GM12878 (cell line): ENCODE measurements at regions not wholly inside any gene's neighbourhood (a gene's known extent, or its start where the extent isn't known, plus 50 kb on each side); places are given as distances from the start of the nearest gene placed in this dataset.

Experiments used
- ATAC-seq: fragments of 200-7000 bp; cut with Tn5 transposase; 3 replicates; pipeline ENCODE4 v1.9.1; 2020; ENCODE audit warnings: mild to moderate bottlenecking, moderate library complexity
- BruUV-seq: library from RNA; stranded (reverse); fragments of 400-500 nt; replicated peaks from 2 replicates; lab custom pipeline; 2021; lab: Mats Ljungman, UMichigan
- CTCF ChIA-PET: fragments of 300-600 bp; sonication (Branson Sonifier 250); formaldehyde crosslinking; extraction: SDS; loops from one replicate; lab custom pipeline; 2021; ENCODE audit warnings: inconsistent platforms; lab: Yijun Ruan, JAX
- POLR2A ChIA-PET: fragments of 350-600 bp; formaldehyde crosslinking; extraction: SDS; loops from one replicate; lab custom pipeline; 2021; ENCODE audit warnings: inconsistent platforms; lab: Charles Lee
- RAD21 ChIA-PET: fragments of 300-600 bp; sonication (Branson Sonifier 250); formaldehyde crosslinking; loops from one replicate; lab custom pipeline; 2023; ENCODE audit warnings: antibody characterized with exemption; ENCODE audit not compliant: unreplicated experiment; lab: Charles Lee
- SMC1A ChIA-PET: fragments of 300-600 bp; sonication (Branson Sonifier 250); formaldehyde crosslinking; loops from one replicate; lab custom pipeline; 2023; ENCODE audit not compliant: unreplicated experiment, uncharacterized antibody; lab: Charles Lee
- DNase-seq: peaks from one replicate; pipeline ENCODE4 v3.0.0-alpha.2; 2011; ENCODE audit warnings: low read depth, low spot score
- FAIRE-seq: peaks from 3 replicates; lab custom pipeline; 2011; peaks lifted over from hg19 to GRCh38; lab: Jason Lieb, UNC
- H2AFZ ChIP-seq: 2 replicates; pipeline ENCODE4 v1.6.0; 2011; ENCODE audit warnings: low read depth, low read length, control low read depth; ENCODE audit not compliant: control insufficient read depth
- H3K27ac ChIP-seq: 2 replicates; pipeline ENCODE4 v1.5.1; 2011; ENCODE audit warnings: control low read depth; ENCODE audit not compliant: control insufficient read depth, insufficient read depth
- H3K27me3 ChIP-seq, 2 experiments: replicated peaks in 1 of 2; 2 replicates each; pipeline versions ENCODE4 v1.6.0 to v1.6.1; 2011; ENCODE audit warnings: low read length in 1 of 2; ENCODE audit not compliant: control insufficient read depth in 2 of 2, insufficient read depth in 2 of 2
- H3K36me3 ChIP-seq, 2 experiments: 2 replicates each; pipeline ENCODE4 v1.5.1; 2011; ENCODE audit warnings: low read length in 1 of 2; ENCODE audit not compliant: control insufficient read depth in 2 of 2, insufficient read depth in 2 of 2
- H3K4me1 ChIP-seq: 2 replicates; pipeline ENCODE4 v1.6.1; 2011; ENCODE audit warnings: mild to moderate bottlenecking, low read length, moderate library complexity, mixed read lengths; ENCODE audit not compliant: control insufficient read depth, insufficient read depth
- H3K4me2 ChIP-seq: 2 replicates; pipeline ENCODE4 v1.6.0; 2011; ENCODE audit warnings: control low read depth; ENCODE audit not compliant: control insufficient read depth, insufficient read depth
- H3K4me3 ChIP-seq: fragments of 200-600 bp; sonication (generic); 2 replicates; pipeline ENCODE4 v1.5.1; 2016
- H3K79me2 ChIP-seq: 2 replicates; pipeline ENCODE4 v1.6.0; 2011; ENCODE audit warnings: low read length; ENCODE audit not compliant: control insufficient read depth, insufficient read depth
- H3K9ac ChIP-seq: 2 replicates; pipeline ENCODE4 v1.8.0; 2011; ENCODE audit warnings: low read length, control low read depth, mixed read lengths; ENCODE audit not compliant: control insufficient read depth, insufficient read depth
- H3K9me3 ChIP-seq: replicated peaks from 3 replicates; pipeline ENCODE4 v1.5.1; 2011; ENCODE audit warnings: mild to moderate bottlenecking, low read length; ENCODE audit not compliant: control insufficient read depth, insufficient read depth
- H4K20me1 ChIP-seq: 2 replicates; pipeline ENCODE4 v1.6.0; 2011; ENCODE audit not compliant: control insufficient read depth, insufficient read depth
- BMI1 ChIP-seq: fragments of 450-650 bp; IDR thresholded peaks from 2 replicates; pipeline ENCODE4 v1.6.1; 2016; ENCODE audit warnings: mild to moderate bottlenecking, moderate library complexity, borderline replicate concordance
- FOXM1 ChIP-seq: IDR thresholded peaks from 2 replicates; pipeline ENCODE4 v1.6.1; 2012; ENCODE audit warnings: low read depth, mild to moderate bottlenecking, inconsistent platforms, low read length, moderate library complexity
- HCFC1 ChIP-seq: fragments of 150-350 bp; IDR thresholded peaks from 2 replicates; pipeline ENCODE4 v1.6.1; 2014; ENCODE audit warnings: low read length
- KDM1A ChIP-seq: fragments of 200-600 bp; sonication (generic); IDR thresholded peaks from 2 replicates; pipeline ENCODE4 v1.6.1; 2016; ENCODE audit warnings: borderline replicate concordance
- MTA3 ChIP-seq: IDR thresholded peaks from 2 replicates; pipeline ENCODE4 v1.6.1; 2012; ENCODE audit warnings: low read length, inconsistent platforms, borderline replicate concordance
- MYB ChIP-seq: fragments of 150-350 bp; IDR thresholded peaks from 2 replicates; pipeline ENCODE4 v1.6.1; 2014; ENCODE audit warnings: mild to moderate bottlenecking, low read depth, low read length, borderline replicate concordance
- NFXL1 ChIP-seq: fragments of 450-650 bp; IDR thresholded peaks from 2 replicates; pipeline ENCODE4 v1.6.1; 2017; ENCODE audit warnings: antibody characterized with exemption, mild to moderate bottlenecking, borderline replicate concordance
- POLR2A ChIP-seq: IDR thresholded peaks from 2 replicates; pipeline ENCODE4 v1.6.1; 2011; ENCODE audit warnings: low read depth, mild to moderate bottlenecking, low read length
- SIX5 ChIP-seq: IDR thresholded peaks from 2 replicates; pipeline ENCODE4 v1.6.1; 2011; ENCODE audit warnings: mild to moderate bottlenecking, low read depth, low read length, moderate library complexity; ENCODE audit not compliant: severe bottlenecking
- SMC3 ChIP-seq: IDR thresholded peaks from 2 replicates; pipeline ENCODE4 v1.6.1; 2011; ENCODE audit warnings: low read length, improper control_type of control experiment, borderline replicate concordance
- STAT3 ChIP-seq: IDR thresholded peaks from 2 replicates; pipeline ENCODE4 v1.6.1; 2011; ENCODE audit warnings: low read depth, low read length, improper control_type of control experiment
- TBL1XR1 ChIP-seq: IDR thresholded peaks from 2 replicates; pipeline ENCODE4 v1.6.1; 2012; ENCODE audit warnings: low read depth, low read length, improper control_type of control experiment
- ZBTB40 ChIP-seq: fragments of 450-650 bp; IDR thresholded peaks from 2 replicates; pipeline ENCODE4 v1.6.1; 2016; ENCODE audit warnings: mild to moderate bottlenecking, moderate library complexity, borderline replicate concordance
- ZNF274 ChIP-seq: IDR thresholded peaks from one replicate; pipeline ENCODE4 v1.8.0; 2011; ENCODE audit not compliant: insufficient read length, insufficient read depth
- WGBS: methylation state at CpG from one replicate; pipeline ENCODE4 v1.1.6; 2016; ENCODE audit warnings: low lambda C conversion rate; ENCODE audit not compliant: insufficient replicate concordance, insufficient coverage; ENCODE audit errors: missing lambda C conversion rate; 5-methylcytosine and 5-hydroxymethylcytosine counted together
- in situ Hi-C: fragments of 300-500 bp; cut with MboI; formaldehyde crosslinking; loops from 9 replicates; pipeline ENCODE4 v1.14.3; 2018; ENCODE audit warnings: mixed read lengths
- intact Hi-C: fragments of 100-400 bp; cut with micrococcal nuclease; formaldehyde crosslinking; loops from one replicate; pipeline ENCODE4 v1.14.2; 2022; ENCODE audit not compliant: unreplicated experiment
- TF ChIP-seq, protein P1 (sequence below): fragments of 450-650 bp; IDR thresholded peaks from 2 replicates; pipeline ENCODE4 v1.6.1; 2014; ENCODE audit warnings: mild to moderate bottlenecking
- TF ChIP-seq, protein P2 (sequence below): IDR thresholded peaks from 2 replicates; pipeline ENCODE4 v1.6.1; 2012; ENCODE audit warnings: low read depth, low read length, improper control_type of control experiment
- TF ChIP-seq, protein P3 (sequence below): fragments of 450-650 bp; IDR thresholded peaks from 2 replicates; pipeline ENCODE4 v1.6.1; 2016; ENCODE audit warnings: mild to moderate bottlenecking

- Histone ChIP-seq H3K9ac (no peak overlapping the region), H3K36me3 (no peaks in the 10 kb centered on the region), H3K9me3 (no peaks in the 10 kb centered on the region), H3K27ac (no peak overlapping the region), H2AFZ (no peak overlapping the region), H3K4me3 (no peak overlapping the region), H3K4me2 (no peak overlapping the region), H3K27me3 (no peaks in the 10 kb centered on the region), H3K79me2 (no peaks in the 10 kb centered on the region), H3K4me1 (no peaks in the 10 kb centered on the region), H4K20me1 (no peaks in the 10 kb centered on the region)
- ATAC-seq = no peak
- POLR2A ChIA-PET = no interaction called here
- RAD21 ChIA-PET = no interaction called here
- intact Hi-C loops (no loop called here), in situ Hi-C loops (no loop called here)
- WGBS = 0% methylated on average over 1 of the region's 1 CpG
- CTCF ChIA-PET = no interaction called here
- TF ChIP-seq, protein P1, sequence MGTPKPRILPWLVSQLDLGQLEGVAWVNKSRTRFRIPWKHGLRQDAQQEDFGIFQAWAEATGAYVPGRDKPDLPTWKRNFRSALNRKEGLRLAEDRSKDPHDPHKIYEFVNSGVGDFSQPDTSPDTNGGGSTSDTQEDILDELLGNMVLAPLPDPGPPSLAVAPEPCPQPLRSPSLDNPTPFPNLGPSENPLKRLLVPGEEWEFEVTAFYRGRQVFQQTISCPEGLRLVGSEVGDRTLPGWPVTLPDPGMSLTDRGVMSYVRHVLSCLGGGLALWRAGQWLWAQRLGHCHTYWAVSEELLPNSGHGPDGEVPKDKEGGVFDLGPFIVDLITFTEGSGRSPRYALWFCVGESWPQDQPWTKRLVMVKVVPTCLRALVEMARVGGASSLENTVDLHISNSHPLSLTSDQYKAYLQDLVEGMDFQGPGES = no peak
- TF ChIP-seq POLR2A = no peak
- TF ChIP-seq MYB = no peak
- no peak for TF ChIP-seq MTA3
- no peak for TF ChIP-seq ZNF274
- TF ChIP-seq STAT3 = no peak
- no peak for TF ChIP-seq HCFC1
- no peak for TF ChIP-seq SMC3
- no peak for TF ChIP-seq KDM1A
- TF ChIP-seq, protein P2, sequence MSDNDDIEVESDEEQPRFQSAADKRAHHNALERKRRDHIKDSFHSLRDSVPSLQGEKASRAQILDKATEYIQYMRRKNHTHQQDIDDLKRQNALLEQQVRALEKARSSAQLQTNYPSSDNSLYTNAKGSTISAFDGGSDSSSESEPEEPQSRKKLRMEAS = no peak
- TF ChIP-seq, protein P3, sequence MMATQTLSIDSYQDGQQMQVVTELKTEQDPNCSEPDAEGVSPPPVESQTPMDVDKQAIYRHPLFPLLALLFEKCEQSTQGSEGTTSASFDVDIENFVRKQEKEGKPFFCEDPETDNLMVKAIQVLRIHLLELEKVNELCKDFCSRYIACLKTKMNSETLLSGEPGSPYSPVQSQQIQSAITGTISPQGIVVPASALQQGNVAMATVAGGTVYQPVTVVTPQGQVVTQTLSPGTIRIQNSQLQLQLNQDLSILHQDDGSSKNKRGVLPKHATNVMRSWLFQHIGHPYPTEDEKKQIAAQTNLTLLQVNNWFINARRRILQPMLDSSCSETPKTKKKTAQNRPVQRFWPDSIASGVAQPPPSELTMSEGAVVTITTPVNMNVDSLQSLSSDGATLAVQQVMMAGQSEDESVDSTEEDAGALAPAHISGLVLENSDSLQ = no peak
- TF ChIP-seq ZBTB40 = no peak
- TF ChIP-seq SIX5 = no peak
- TF ChIP-seq NFXL1 = no peak
- no peak for TF ChIP-seq BMI1
- TF ChIP-seq TBL1XR1 = no peak
- TF ChIP-seq FOXM1 = no peak
- FAIRE-seq = no peak
- BruUV-seq = no TSS peak
- no peak for DNase-seq
- SMC1A ChIA-PET = interaction anchor here (0.6 kb wide), 1 partner anchor 141 kb away, joined by 4 read pairs; no protein-coding TSS in a partner anchor
Measured at GRCh38 chr20:12383821-12384220, 466.1 kb downstream of the BTBD3 start.
